SK-N-SH treated with all-trans-retinoic acid at 6 μM for 48 hours (cell line): ENCODE measurements at regions not wholly inside any gene's neighbourhood (a gene's known extent, or its start where the extent isn't known, plus 50 kb on each side); places are given as distances from the start of the nearest gene placed in this dataset.

ENCODE experiments used
- ATAC-seq: fragments of 200-7000 bp; cut with Tn5 transposase; 3 replicates; pipeline ENCODE4 v1.9.1; 2020; ENCODE audit warnings: mild to moderate bottlenecking, moderate library complexity
- ARNTL ChIP-seq: fragments of 450-650 bp; formaldehyde crosslinking; IDR thresholded peaks from 2 replicates; pipeline ENCODE4 v1.5.0; 2020; ENCODE audit warnings: low read depth, mild to moderate bottlenecking, moderate library complexity, borderline replicate concordance
- BACH2 ChIP-seq: fragments of 250-450 bp; sonication (Bioruptor Pico); IDR thresholded peaks from 2 replicates; pipeline ENCODE4 v1.9.0; 2021; ENCODE audit warnings: mild to moderate bottlenecking, borderline replicate concordance
- CREB5 ChIP-seq: fragments of 250-450 bp; sonication (Bioruptor Pico); IDR thresholded peaks from 2 replicates; pipeline ENCODE4 v1.5.1; 2020; ENCODE audit warnings: low read depth, mild to moderate bottlenecking, moderate library complexity
- CSDC2 ChIP-seq: fragments of 250-450 bp; sonication (Bioruptor Pico); IDR thresholded peaks from 2 replicates; pipeline ENCODE4 v1.5.0; 2020; ENCODE audit warnings: mild to moderate bottlenecking, moderate library complexity
- ESRRG ChIP-seq: fragments of 250-450 bp; sonication (Bioruptor Pico); IDR thresholded peaks from 2 replicates; pipeline ENCODE4 v1.6.1; 2021; ENCODE audit warnings: mild to moderate bottlenecking
- GLIS3 ChIP-seq: fragments of 250-450 bp; sonication (Bioruptor Pico); IDR thresholded peaks from 2 replicates; pipeline ENCODE4 v1.5.0; 2020; ENCODE audit warnings: mild to moderate bottlenecking, moderate library complexity
- ISL1 ChIP-seq: fragments of 250-450 bp; sonication (Bioruptor Pico); IDR thresholded peaks from 2 replicates; pipeline ENCODE4 v2.1.2; 2022; ENCODE audit warnings: mild to moderate bottlenecking, moderate library complexity
- OSR1 ChIP-seq: fragments of 250-450 bp; sonication (Bioruptor Pico); IDR thresholded peaks from 2 replicates; pipeline ENCODE4 v1.8.0; 2022; ENCODE audit warnings: moderate library complexity, mild to moderate bottlenecking, inconsistent platforms
- PPARA ChIP-seq: fragments of 250-450 bp; sonication (Bioruptor Pico); IDR thresholded peaks from 2 replicates; pipeline ENCODE4 v1.5.0; 2020; ENCODE audit warnings: mild to moderate bottlenecking, borderline replicate concordance
- RARB ChIP-seq: fragments of 250-450 bp; sonication (Bioruptor Pico); IDR thresholded peaks from 2 replicates; pipeline ENCODE4 v1.8.0; 2021; ENCODE audit warnings: mild to moderate bottlenecking, moderate library complexity
- SNAI2 ChIP-seq: fragments of 250-450 bp; sonication (Bioruptor Pico); IDR thresholded peaks from 2 replicates; pipeline ENCODE4 v1.5.0; 2020; ENCODE audit warnings: mild to moderate bottlenecking, moderate library complexity
- TCF4 ChIP-seq: fragments of 250-450 bp; sonication (Bioruptor Pico); IDR thresholded peaks from 2 replicates; pipeline ENCODE4 v1.8.0; 2021; ENCODE audit warnings: mild to moderate bottlenecking, moderate library complexity, borderline replicate concordance
- TOX ChIP-seq: fragments of 250-450 bp; sonication (Bioruptor Pico); IDR thresholded peaks from 2 replicates; pipeline ENCODE4 v1.8.0; 2021; ENCODE audit warnings: mild to moderate bottlenecking, moderate library complexity, borderline replicate concordance
- ZC3H10 ChIP-seq: fragments of 250-450 bp; sonication (Bioruptor Pico); IDR thresholded peaks from 2 replicates; pipeline ENCODE4 v1.5.1; 2021; ENCODE audit warnings: mild to moderate bottlenecking, moderate library complexity
- ZFP3 ChIP-seq: fragments of 250-450 bp; sonication (Bioruptor Pico); IDR thresholded peaks from 2 replicates; pipeline ENCODE4 v1.5.0; 2020; ENCODE audit warnings: mild to moderate bottlenecking, moderate library complexity
- ZFP30 ChIP-seq: fragments of 450-650 bp; formaldehyde crosslinking; IDR thresholded peaks from 2 replicates; pipeline ENCODE4 v1.5.0; 2022; ENCODE audit warnings: mild to moderate bottlenecking, moderate library complexity
- ZNF565 ChIP-seq: fragments of 450-650 bp; formaldehyde crosslinking; conservative IDR thresholded peaks from 2 replicates; pipeline ENCODE4 v1.5.0; 2020; ENCODE audit warnings: low read depth, mild to moderate bottlenecking, moderate library complexity
- ZNF70 ChIP-seq: fragments of 450-650 bp; formaldehyde crosslinking; IDR thresholded peaks from 2 replicates; pipeline ENCODE4 v1.5.0; 2020; ENCODE audit warnings: mild to moderate bottlenecking, moderate library complexity
- ZNF8 ChIP-seq: fragments of 450-650 bp; formaldehyde crosslinking; IDR thresholded peaks from 2 replicates; pipeline ENCODE4 v1.5.0; 2020; ENCODE audit warnings: mild to moderate bottlenecking, moderate library complexity
- TF ChIP-seq, protein P1 (sequence below): fragments of 250-450 bp; sonication (Bioruptor Pico); IDR thresholded peaks from 2 replicates; pipeline ENCODE4 v1.8.0; 2021; ENCODE audit warnings: low read depth, mild to moderate bottlenecking, moderate library complexity, borderline replicate concordance
- TF ChIP-seq, protein P2 (sequence below): fragments of 250-450 bp; sonication (Bioruptor Pico); IDR thresholded peaks from 2 replicates; pipeline ENCODE4 v1.8.0; 2020; ENCODE audit warnings: mild to moderate bottlenecking, moderate library complexity, borderline replicate concordance
- TF ChIP-seq, protein P3 (sequence below): fragments of 250-450 bp; sonication (Bioruptor Pico); IDR thresholded peaks from 2 replicates; pipeline ENCODE4 v1.5.0; 2020; ENCODE audit warnings: mild to moderate bottlenecking, moderate library complexity

DNA sequence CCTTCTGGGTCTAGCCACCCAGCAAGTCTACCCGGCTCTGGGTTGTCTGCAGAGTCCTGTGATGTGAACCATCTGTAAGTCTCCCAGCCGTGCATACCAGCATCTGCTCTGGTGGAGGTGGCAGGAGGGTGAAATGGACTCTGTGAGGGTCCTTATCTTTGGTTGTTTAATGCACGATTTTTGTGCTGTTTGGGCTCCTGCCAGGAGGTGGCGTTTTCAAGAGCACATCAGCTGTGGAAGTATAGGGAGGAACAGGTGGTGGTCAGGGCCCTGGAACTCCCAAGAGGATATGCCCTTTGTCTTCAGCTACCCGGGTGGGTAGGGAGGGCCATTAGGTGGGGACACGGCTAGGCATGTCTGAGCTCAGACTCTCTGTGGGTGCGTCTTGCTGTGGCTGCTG lies 66.5 kb upstream of the ZFP42 start:
- no peak for TF ChIP-seq TOX (CRISPR knock-in tag)
- no peak for TF ChIP-seq ZNF8 (CRISPR knock-in tag)
- TF ChIP-seq ZFP30 (CRISPR knock-in tag) = no peak
- TF ChIP-seq, protein P1, sequence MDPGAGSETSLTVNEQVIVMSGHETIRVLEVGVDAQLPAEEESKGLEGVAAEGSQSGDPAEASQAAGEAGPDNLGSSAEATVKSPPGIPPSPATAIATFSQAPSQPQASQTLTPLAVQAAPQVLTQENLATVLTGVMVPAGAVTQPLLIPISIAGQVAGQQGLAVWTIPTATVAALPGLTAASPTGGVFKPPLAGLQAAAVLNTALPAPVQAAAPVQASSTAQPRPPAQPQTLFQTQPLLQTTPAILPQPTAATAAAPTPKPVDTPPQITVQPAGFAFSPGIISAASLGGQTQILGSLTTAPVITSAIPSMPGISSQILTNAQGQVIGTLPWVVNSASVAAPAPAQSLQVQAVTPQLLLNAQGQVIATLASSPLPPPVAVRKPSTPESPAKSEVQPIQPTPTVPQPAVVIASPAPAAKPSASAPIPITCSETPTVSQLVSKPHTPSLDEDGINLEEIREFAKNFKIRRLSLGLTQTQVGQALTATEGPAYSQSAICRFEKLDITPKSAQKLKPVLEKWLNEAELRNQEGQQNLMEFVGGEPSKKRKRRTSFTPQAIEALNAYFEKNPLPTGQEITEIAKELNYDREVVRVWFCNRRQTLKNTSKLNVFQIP (CRISPR knock-in tag) = no peak
- TF ChIP-seq ESRRG = no peak
- TF ChIP-seq, protein P2, sequence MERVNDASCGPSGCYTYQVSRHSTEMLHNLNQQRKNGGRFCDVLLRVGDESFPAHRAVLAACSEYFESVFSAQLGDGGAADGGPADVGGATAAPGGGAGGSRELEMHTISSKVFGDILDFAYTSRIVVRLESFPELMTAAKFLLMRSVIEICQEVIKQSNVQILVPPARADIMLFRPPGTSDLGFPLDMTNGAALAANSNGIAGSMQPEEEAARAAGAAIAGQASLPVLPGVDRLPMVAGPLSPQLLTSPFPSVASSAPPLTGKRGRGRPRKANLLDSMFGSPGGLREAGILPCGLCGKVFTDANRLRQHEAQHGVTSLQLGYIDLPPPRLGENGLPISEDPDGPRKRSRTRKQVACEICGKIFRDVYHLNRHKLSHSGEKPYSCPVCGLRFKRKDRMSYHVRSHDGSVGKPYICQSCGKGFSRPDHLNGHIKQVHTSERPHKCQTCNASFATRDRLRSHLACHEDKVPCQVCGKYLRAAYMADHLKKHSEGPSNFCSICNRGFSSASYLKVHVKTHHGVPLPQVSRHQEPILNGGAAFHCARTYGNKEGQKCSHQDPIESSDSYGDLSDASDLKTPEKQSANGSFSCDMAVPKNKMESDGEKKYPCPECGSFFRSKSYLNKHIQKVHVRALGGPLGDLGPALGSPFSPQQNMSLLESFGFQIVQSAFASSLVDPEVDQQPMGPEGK (CRISPR knock-in tag) = no peak
- TF ChIP-seq ZNF70 (CRISPR knock-in tag) = no peak
- no peak for TF ChIP-seq ZNF565
- no peak for TF ChIP-seq OSR1 (CRISPR knock-in tag)
- TF ChIP-seq SNAI2 (CRISPR knock-in tag) = no peak
- TF ChIP-seq CSDC2 (CRISPR knock-in tag) = no peak
- TF ChIP-seq TCF4 (CRISPR knock-in tag) = no peak
- no peak for TF ChIP-seq CREB5 (CRISPR knock-in tag)
- no peak for TF ChIP-seq PPARA
- TF ChIP-seq, all 23 proteins: peak for 0
- ATAC-seq = no peak

DNA sequence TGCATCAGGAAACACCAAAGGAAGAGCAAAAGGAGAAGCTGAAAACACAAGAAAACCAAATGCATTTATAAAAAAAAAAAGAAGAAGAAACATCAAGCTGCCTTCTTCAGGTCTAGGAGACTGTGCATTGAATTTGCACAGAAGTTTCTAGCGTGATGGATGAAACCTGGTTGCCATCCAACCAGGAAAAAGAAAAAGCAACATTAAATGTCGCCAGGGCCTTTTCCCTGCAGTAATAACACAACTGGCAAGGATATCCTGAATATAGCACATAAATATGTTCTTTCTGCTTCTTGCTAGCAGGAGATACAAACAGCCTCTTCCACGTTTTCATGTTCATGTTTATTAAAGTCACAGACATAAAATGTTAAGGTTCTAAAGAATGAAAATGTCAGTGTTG lies 60.8 kb upstream of the ZFP42 start:
- no peak for ATAC-seq
- TF ChIP-seq BACH2 (no peak), RARB (CRISPR knock-in tag) (no peak), PPARA (no peak), ESRRG (no peak), GLIS3 (CRISPR knock-in tag) (no peak), CREB5 (CRISPR knock-in tag) (no peak), ZNF70 (CRISPR knock-in tag) (no peak), TCF4 (CRISPR knock-in tag) (no peak), ZC3H10 (CRISPR knock-in tag) (no peak), CSDC2 (CRISPR knock-in tag) (no peak), TOX (CRISPR knock-in tag) (no peak), ISL1 (CRISPR knock-in tag) (no peak), ZFP3 (CRISPR knock-in tag) (no peak), ARNTL (CRISPR knock-in tag) (no peak), ZNF565 (no peak)
- TF ChIP-seq, protein P1 (CRISPR knock-in tag) = no peak
- TF ChIP-seq, protein P3, sequence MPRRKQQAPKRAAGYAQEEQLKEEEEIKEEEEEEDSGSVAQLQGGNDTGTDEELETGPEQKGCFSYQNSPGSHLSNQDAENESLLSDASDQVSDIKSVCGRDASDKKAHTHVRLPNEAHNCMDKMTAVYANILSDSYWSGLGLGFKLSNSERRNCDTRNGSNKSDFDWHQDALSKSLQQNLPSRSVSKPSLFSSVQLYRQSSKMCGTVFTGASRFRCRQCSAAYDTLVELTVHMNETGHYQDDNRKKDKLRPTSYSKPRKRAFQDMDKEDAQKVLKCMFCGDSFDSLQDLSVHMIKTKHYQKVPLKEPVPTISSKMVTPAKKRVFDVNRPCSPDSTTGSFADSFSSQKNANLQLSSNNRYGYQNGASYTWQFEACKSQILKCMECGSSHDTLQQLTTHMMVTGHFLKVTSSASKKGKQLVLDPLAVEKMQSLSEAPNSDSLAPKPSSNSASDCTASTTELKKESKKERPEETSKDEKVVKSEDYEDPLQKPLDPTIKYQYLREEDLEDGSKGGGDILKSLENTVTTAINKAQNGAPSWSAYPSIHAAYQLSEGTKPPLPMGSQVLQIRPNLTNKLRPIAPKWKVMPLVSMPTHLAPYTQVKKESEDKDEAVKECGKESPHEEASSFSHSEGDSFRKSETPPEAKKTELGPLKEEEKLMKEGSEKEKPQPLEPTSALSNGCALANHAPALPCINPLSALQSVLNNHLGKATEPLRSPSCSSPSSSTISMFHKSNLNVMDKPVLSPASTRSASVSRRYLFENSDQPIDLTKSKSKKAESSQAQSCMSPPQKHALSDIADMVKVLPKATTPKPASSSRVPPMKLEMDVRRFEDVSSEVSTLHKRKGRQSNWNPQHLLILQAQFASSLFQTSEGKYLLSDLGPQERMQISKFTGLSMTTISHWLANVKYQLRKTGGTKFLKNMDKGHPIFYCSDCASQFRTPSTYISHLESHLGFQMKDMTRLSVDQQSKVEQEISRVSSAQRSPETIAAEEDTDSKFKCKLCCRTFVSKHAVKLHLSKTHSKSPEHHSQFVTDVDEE = no peak
